Mesendoderm (in vitro differentiated cells): ENCODE measurements at regions not wholly inside any gene's neighbourhood (a gene's known extent, or its start where the extent isn't known, plus 50 kb on each side); places are given as distances from the start of the nearest gene placed in this dataset.
"Not testable (repeated sequence)": the region's sequence is repeated elsewhere in the genome, so short reads cannot be mapped to it uniquely, and the experiment has no call there.

Experiments
- DNase-seq: peaks from one replicate; pipeline ENCODE4 v3.0.0; 2013
- H2AK5ac ChIP-seq: 2 replicates; pipeline ENCODE4 v1.6.1; 2013; ENCODE audit warnings: low read length, inconsistent platforms
- H2BK120ac ChIP-seq: 2 replicates; pipeline ENCODE4 v1.6.1; 2013; ENCODE audit warnings: low read depth, mild to moderate bottlenecking, low read length, moderate library complexity, mixed read lengths
- H2BK15ac ChIP-seq: replicated peaks from 2 replicates; pipeline ENCODE4 v1.6.1; 2013; ENCODE audit warnings: low read depth, mild to moderate bottlenecking, moderate library complexity
- H2BK5ac ChIP-seq: 2 replicates; pipeline ENCODE4 v1.6.1; 2013; ENCODE audit warnings: low read length, inconsistent platforms
- H3K18ac ChIP-seq: 2 replicates; pipeline ENCODE4 v1.6.1; 2013; ENCODE audit warnings: mild to moderate bottlenecking, low read length, mixed read lengths
- H3K23ac ChIP-seq: one replicate; pipeline ENCODE4 v1.6.1; 2013; ENCODE audit warnings: low read length
- H3K27ac ChIP-seq: 2 replicates; pipeline ENCODE4 v1.5.1; 2013; ENCODE audit warnings: low read depth, mild to moderate bottlenecking, inconsistent platforms, low read length, moderate library complexity
- H3K27me3 ChIP-seq: 2 replicates; pipeline ENCODE4 v1.6.1; 2013; ENCODE audit warnings: low read length, control low read depth, mild to moderate bottlenecking, inconsistent platforms; ENCODE audit not compliant: insufficient read depth, poor library complexity
- H3K36me3 ChIP-seq: 2 replicates; pipeline ENCODE4 v1.6.1; 2013; ENCODE audit warnings: low read length, inconsistent platforms; ENCODE audit not compliant: control insufficient read depth, insufficient read depth
- H3K4ac ChIP-seq: one replicate; pipeline ENCODE4 v1.6.1; 2013; ENCODE audit warnings: low read depth, mild to moderate bottlenecking, low read length, moderate library complexity
- H3K4me1 ChIP-seq: 2 replicates; pipeline ENCODE4 v1.6.1; 2013; ENCODE audit warnings: low read depth, low read length, inconsistent platforms; ENCODE audit not compliant: control insufficient read depth
- H3K4me2 ChIP-seq: 2 replicates; pipeline ENCODE4 v1.6.1; 2013; ENCODE audit warnings: low read length
- H3K4me3 ChIP-seq: 2 replicates; pipeline ENCODE4 v1.5.1; 2013; ENCODE audit warnings: mild to moderate bottlenecking, low read length
- H3K56ac ChIP-seq: one replicate; pipeline ENCODE4 v1.6.1; 2013; ENCODE audit warnings: low read length
- H3K79me1 ChIP-seq: 2 replicates; pipeline ENCODE4 v1.6.1; 2013; ENCODE audit warnings: low read length, inconsistent platforms
- H3K79me2 ChIP-seq: 2 replicates; pipeline ENCODE4 v1.6.1; 2013; ENCODE audit warnings: mild to moderate bottlenecking, low read length; ENCODE audit not compliant: control insufficient read depth, insufficient read depth
- H3K9ac ChIP-seq: 2 replicates; pipeline ENCODE4 v1.6.1; 2013; ENCODE audit warnings: low read length, inconsistent platforms
- H4K5ac ChIP-seq: one replicate; pipeline ENCODE4 v1.6.1; 2013; ENCODE audit warnings: low read length
- H4K8ac ChIP-seq: one replicate; pipeline ENCODE4 v1.6.1; 2013; ENCODE audit warnings: low read depth, mild to moderate bottlenecking, control low read depth, low read length, moderate library complexity
- WGBS: extraction: QIAGEN DNeasy Blood & Tissue Kit; methylation state at CpG from one replicate; pipeline ENCODE4 v1.1.7; 2013; ENCODE audit warnings: low lambda C conversion rate, missing lambda C conversion rate; ENCODE audit not compliant: insufficient coverage; ENCODE audit errors: extremely low coverage; 5-methylcytosine and 5-hydroxymethylcytosine counted together

DNA sequence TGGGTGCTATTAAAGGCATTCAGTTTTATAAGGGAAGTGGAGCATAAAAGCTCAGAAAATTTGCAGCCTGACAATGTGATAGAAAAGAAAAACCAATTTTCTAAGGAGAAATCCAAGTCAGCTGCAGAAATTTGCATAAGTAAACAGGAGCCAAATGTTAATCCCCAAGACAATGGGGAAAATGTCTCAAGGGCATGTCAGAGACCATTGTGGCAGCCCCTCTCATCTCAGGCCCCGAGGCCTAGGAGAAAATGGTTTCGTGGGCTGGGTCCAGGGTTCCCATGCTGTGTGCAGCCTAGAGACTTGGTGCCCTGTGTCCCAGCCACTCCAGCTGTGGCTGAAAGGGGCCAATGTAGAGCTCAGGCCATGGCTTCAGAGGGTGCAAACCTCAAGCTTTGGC is 150.8 kb upstream of the E2F7 start:
- not testable (repeated sequence) for H2BK120ac ChIP-seq, H2BK15ac ChIP-seq, H3K27ac ChIP-seq, H2BK5ac ChIP-seq, H3K79me1 ChIP-seq, H3K79me2 ChIP-seq, H3K4me1 ChIP-seq, H3K36me3 ChIP-seq, H3K4me2 ChIP-seq, H3K18ac ChIP-seq, H3K9ac ChIP-seq, H3K4me3 ChIP-seq, H3K23ac ChIP-seq, H3K4ac ChIP-seq, H4K8ac ChIP-seq, H3K56ac ChIP-seq, H4K5ac ChIP-seq, H2AK5ac ChIP-seq, H3K27me3 ChIP-seq
- DNase-seq, result peak; percentile 37
- WGBS, result no CpG with 5 or more reads among the region's 2 CpGs

DNA sequence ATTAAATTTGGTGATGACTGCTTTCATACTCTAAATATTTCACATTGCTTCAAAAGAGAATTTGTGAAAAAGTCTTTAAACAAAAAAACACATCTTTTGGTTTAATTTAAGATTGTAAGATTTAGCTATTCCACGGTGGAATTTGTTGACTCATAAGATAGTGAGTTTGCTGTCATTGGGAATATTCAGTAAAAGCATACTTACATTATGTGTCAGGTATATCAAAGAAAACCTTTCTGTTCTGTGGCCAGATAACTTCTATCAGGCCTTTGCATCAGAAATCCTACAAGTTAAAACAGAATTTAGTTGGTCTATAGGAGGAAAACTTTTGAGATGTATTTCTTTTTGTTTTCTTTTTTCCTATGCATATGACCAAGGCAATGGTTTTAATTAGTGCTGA is 148.8 kb upstream of the E2F7 start:
- no peak overlapping the region for H3K4me3 ChIP-seq
- H3K79me2 ChIP-seq, result no peaks in the 10 kb centered on the region
- H3K18ac ChIP-seq, result no peak overlapping the region
- H2BK15ac ChIP-seq, result no peak overlapping the region
- no peaks in the 10 kb centered on the region for H3K79me1 ChIP-seq
- H3K4me1 ChIP-seq, result no peaks in the 10 kb centered on the region
- no peak overlapping the region for H2BK5ac ChIP-seq
- H4K8ac ChIP-seq, result no peak overlapping the region
- no peak overlapping the region for H3K56ac ChIP-seq
- no peak for DNase-seq
- H3K9ac ChIP-seq, result no peak overlapping the region
- no peak overlapping the region for H2AK5ac ChIP-seq
- no peak overlapping the region for H3K4me2 ChIP-seq
- WGBS, result no CpG with 5 or more reads among the region's 1 CpG
- H3K36me3 ChIP-seq, result no peaks in the 10 kb centered on the region
- H3K23ac ChIP-seq, result no peak overlapping the region
- H3K27ac ChIP-seq, result no peak overlapping the region
- no peak overlapping the region for H2BK120ac ChIP-seq
- H3K27me3 ChIP-seq, result no peaks in the 10 kb centered on the region
- no peak overlapping the region for H3K4ac ChIP-seq
- H4K5ac ChIP-seq, result no peak overlapping the region

DNA sequence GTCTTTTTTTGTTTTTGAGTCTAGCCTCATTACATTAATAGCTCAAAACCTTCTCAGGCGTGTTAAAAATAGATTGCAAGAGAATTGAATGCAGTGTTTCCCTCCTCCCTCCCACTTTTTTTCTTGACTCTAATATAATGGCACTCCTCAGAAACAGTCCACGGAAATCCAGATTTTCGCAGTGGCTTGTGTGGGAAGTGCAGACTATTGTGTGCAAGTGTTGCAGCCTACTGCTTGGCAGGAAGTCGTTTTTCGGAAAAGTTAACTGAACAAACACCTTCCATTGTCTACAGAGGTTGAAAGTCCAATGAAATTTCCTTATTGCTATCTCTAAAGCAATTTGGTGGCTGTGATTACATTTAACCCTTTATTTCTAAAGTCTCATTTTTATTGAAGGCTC is 147.9 kb upstream of the E2F7 start:
- Histone ChIP-seq H4K8ac (no peak overlapping the region), H3K27ac (no peak overlapping the region)
- no CpG with 5 or more reads among the region's 5 CpGs for WGBS

DNA sequence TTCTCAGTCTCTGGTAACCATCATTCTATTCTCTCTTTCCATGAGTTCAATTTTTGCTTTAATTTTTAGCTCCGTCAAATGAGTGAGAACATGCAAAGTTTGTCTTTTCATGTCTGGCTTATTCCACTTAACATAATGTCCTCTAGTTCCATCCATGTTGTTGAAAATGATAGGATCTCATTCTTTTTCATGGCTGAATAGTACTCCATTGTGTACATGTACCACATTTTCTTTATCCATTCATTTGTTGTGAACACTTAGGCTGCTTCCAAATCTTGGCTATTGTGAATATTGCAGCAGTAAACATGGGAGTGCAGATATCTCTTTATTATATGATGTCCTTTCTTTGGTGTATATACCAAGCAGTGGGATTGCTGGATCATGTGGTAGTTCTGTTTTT is 145.4 kb upstream of the E2F7 start:
- H3K9ac ChIP-seq, result no peak overlapping the region
- no peak overlapping the region for H3K18ac ChIP-seq
- no peaks in the 10 kb centered on the region for H3K79me2 ChIP-seq
- no peaks in the 10 kb centered on the region for H3K36me3 ChIP-seq
- H2AK5ac ChIP-seq, result no peak overlapping the region
- H3K4me2 ChIP-seq, result no peak overlapping the region
- no CpG with 5 or more reads among the region's 1 CpG for WGBS
- no peak overlapping the region for H3K4ac ChIP-seq
- no peak overlapping the region for H2BK15ac ChIP-seq
- H3K23ac ChIP-seq, result no peak overlapping the region
- no peak overlapping the region for H3K56ac ChIP-seq
- H4K8ac ChIP-seq, result no peak overlapping the region
- no peaks in the 10 kb centered on the region for H3K27me3 ChIP-seq
- H3K79me1 ChIP-seq, result no peaks in the 10 kb centered on the region
- no peak overlapping the region for H4K5ac ChIP-seq
- no peak overlapping the region for H3K4me3 ChIP-seq
- no peak overlapping the region for H2BK5ac ChIP-seq
- no peak for DNase-seq
- no peaks in the 10 kb centered on the region for H3K4me1 ChIP-seq
- H3K27ac ChIP-seq, result no peak overlapping the region
- H2BK120ac ChIP-seq, result no peak overlapping the region

More for the DNA sequence above, 147.9 kb upstream of the E2F7 start:
- H3K4me1 ChIP-seq, result no peaks in the 10 kb centered on the region
- no peak overlapping the region for H4K5ac ChIP-seq
- H3K4me2 ChIP-seq, result no peak overlapping the region
- DNase-seq, result no peak
- no peak overlapping the region for H3K9ac ChIP-seq
- no peaks in the 10 kb centered on the region for H3K79me2 ChIP-seq
- no peak overlapping the region for H2BK120ac ChIP-seq
- no peak overlapping the region for H3K4ac ChIP-seq
- H3K18ac ChIP-seq, result no peak overlapping the region
- no peak overlapping the region for H3K23ac ChIP-seq
- no peak overlapping the region for H2AK5ac ChIP-seq
- H2BK15ac ChIP-seq, result no peak overlapping the region
- no peaks in the 10 kb centered on the region for H3K27me3 ChIP-seq
- no peak overlapping the region for H3K56ac ChIP-seq
- H2BK5ac ChIP-seq, result no peak overlapping the region
- no peaks in the 10 kb centered on the region for H3K36me3 ChIP-seq
- no peaks in the 10 kb centered on the region for H3K79me1 ChIP-seq
- H3K4me3 ChIP-seq, result no peak overlapping the region

DNA sequence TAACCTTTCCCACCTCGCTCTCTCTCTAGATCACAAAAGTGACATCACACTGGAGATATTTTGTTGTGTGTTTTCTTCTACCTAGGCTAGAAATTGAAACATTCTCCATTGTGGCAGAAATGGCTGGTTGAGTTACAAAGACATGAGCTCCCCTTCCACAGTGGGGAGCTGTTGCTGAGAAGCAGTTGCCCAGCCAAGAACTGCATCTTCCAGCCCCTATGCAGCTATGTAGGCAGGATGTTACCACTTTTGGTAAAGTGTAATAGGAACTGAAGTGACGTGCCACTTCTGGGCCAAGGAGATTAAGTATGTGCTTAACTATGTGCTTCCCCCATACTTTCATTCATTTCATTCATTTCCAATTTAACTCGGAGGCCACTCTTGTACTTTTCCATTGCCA is 138.7 kb upstream of the E2F7 start:
- Histone ChIP-seq H2BK15ac (no peak overlapping the region), H3K4me2 (no peak overlapping the region), H3K4me3 (no peak overlapping the region), H3K4ac (no peak overlapping the region), H3K27me3 (no peaks in the 10 kb centered on the region), H2BK120ac (no peak overlapping the region), H3K23ac (no peak overlapping the region), H3K36me3 (no peaks in the 10 kb centered on the region), H2BK5ac (no peak overlapping the region), H2AK5ac (no peak overlapping the region), H4K5ac (no peak overlapping the region), H4K8ac (no peak overlapping the region), H3K56ac (no peak overlapping the region), H3K79me2 (no peaks in the 10 kb centered on the region), H3K79me1 (no peaks in the 10 kb centered on the region), H3K18ac (no peak overlapping the region), H3K27ac (no peak overlapping the region), H3K9ac (no peak overlapping the region), H3K4me1 (no peaks in the 10 kb centered on the region)
- no CpG with 5 or more reads among the region's 3 CpGs for WGBS
- peak; percentile 64 for DNase-seq

DNA sequence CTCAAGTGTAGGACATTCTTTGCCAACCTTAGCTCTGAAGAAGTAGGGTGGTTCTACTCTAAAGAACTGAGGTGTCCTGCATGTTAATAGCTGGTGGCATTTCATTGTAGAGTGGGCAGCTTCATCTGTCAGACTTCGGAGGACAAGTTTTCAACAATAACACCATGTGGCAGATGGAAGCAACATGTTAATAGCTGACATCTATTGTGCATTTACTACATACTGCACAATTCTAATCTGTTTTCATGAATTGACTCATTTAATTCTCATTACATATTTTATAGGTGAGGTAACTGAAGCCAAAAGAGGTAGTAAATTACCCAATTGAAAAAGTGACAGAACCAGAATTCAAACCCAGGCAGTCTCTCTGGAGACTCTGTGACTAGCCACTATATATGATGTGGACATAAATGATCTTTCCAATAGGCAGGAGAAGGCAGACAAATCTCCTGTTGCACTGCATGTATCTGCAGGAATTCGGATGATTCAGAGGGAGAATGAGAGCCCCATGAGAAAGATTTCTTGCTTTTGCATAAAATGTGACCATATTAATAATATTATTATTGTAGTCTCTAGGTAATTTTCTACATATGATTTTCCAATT is 137.2 kb upstream of the E2F7 start:
- H3K23ac ChIP-seq, result no peak overlapping the region
- no peak overlapping the region for H2BK5ac ChIP-seq
- H4K8ac ChIP-seq, result no peak overlapping the region
- no peaks in the 10 kb centered on the region for H3K36me3 ChIP-seq
- no peak for DNase-seq
- H3K9ac ChIP-seq, result no peak overlapping the region
- H2AK5ac ChIP-seq, result no peak overlapping the region
- no peak overlapping the region for H3K27ac ChIP-seq
- no peak overlapping the region for H2BK120ac ChIP-seq
- no peak overlapping the region for H3K56ac ChIP-seq
- no peak overlapping the region for H2BK15ac ChIP-seq
- no peak overlapping the region for H3K4ac ChIP-seq
- no peak overlapping the region for H3K4me3 ChIP-seq
- H3K27me3 ChIP-seq, result no peaks in the 10 kb centered on the region
- WGBS, result no CpG with 5 or more reads among the region's 2 CpGs
- H3K79me1 ChIP-seq, result no peaks in the 10 kb centered on the region
- H3K4me1 ChIP-seq, result no peaks in the 10 kb centered on the region
- no peak overlapping the region for H3K4me2 ChIP-seq
- H4K5ac ChIP-seq, result no peak overlapping the region
- H3K79me2 ChIP-seq, result no peaks in the 10 kb centered on the region
- H3K18ac ChIP-seq, result no peak overlapping the region
